Stimulated activated CD8-positive, alpha-beta memory T cell treated with anti-CD3 and anti-CD28 coated beads, Interleukin-12 subunit alpha, Interleukin-12 subunit beta, amount 100 ng/mL, for 4 hours (primary cell): ENCODE measurements at regions not wholly inside any gene's neighbourhood (a gene's known extent, or its start where the extent isn't known, plus 50 kb on each side); places are given as distances from the start of the nearest gene placed in this dataset.
"Not testable (repeated sequence)": the region's sequence is repeated elsewhere in the genome, so short reads cannot be mapped to it uniquely, and the experiment has no call there.

ENCODE experiments used
- DNase-seq: peaks from one replicate; pipeline ENCODE4 v3.0.0-alpha.2; 2020; ENCODE audit warnings: low read depth

- DNase-seq: no peak
These were observed 106.9 kb upstream of the ATL2 start for GRCh38 chr2:38483776-38484501.

- DNase-seq: not testable (repeated sequence)
These were observed 105.6 kb upstream of the ATL2 start for GRCh38 chr2:38482710-38483109.

GRCh38 chr2:38480617-38481016 is 103.5 kb upstream of the ATL2 start:
- no peak for DNase-seq

GRCh38 chr2:38477006-38477405 is 99.9 kb upstream of the ATL2 start:
- no peak for DNase-seq

- DNase-seq: no peak
These were observed 98.5 kb upstream of the ATL2 start for GRCh38 chr2:38475567-38475881.

- DNase-seq: no peak
These were observed 97.9 kb upstream of the ATL2 start for GRCh38 chr2:38474715-38475566.

GRCh38 chr2:38474021-38474456 is 97.0 kb upstream of the ATL2 start:
- DNase-seq: no peak

GRCh38 chr2:38473333-38474005 is 96.4 kb upstream of the ATL2 start:
- DNase-seq: no peak

GRCh38 chr2:38470115-38470514 is 93.0 kb upstream of the ATL2 start:
- DNase-seq: no peak

- no peak for DNase-seq
These were observed 90.8 kb upstream of the ATL2 start for GRCh38 chr2:38467768-38468455.

GRCh38 chr2:38466876-38467767 is 90.0 kb upstream of the ATL2 start:
- no peak for DNase-seq

GRCh38 chr2:38466409-38466808 is 89.3 kb upstream of the ATL2 start:
- no peak for DNase-seq

GRCh38 chr2:38465789-38466127 is 88.7 kb upstream of the ATL2 start:
- DNase-seq: no peak

- no peak for DNase-seq
These were observed 88.1 kb upstream of the ATL2 start for GRCh38 chr2:38464971-38465788.

- DNase-seq: no peak
These were observed 86.7 kb upstream of the ATL2 start for GRCh38 chr2:38463752-38464151.

- no peak for DNase-seq
These were observed 85.1 kb upstream of the ATL2 start for GRCh38 chr2:38462121-38462661.

GRCh38 chr2:38461470-38461869 is 84.4 kb upstream of the ATL2 start:
- DNase-seq: no peak

- DNase-seq: no peak
These were observed 83.2 kb upstream of the ATL2 start for GRCh38 chr2:38460313-38460712.

GRCh38 chr2:38454081-38454480 is 77.0 kb upstream of the ATL2 start:
- no peak for DNase-seq

GRCh38 chr2:38451778-38452177 is 74.7 kb upstream of the ATL2 start:
- not testable (repeated sequence) for DNase-seq
